ENCODE measurements at regions not wholly inside any gene's neighbourhood (a gene's known extent, or its start where the extent isn't known, plus 50 kb on each side); places are given as distances from the start of the nearest gene placed in this dataset.

GRCh38 chr5:2163940-2164490 lies 281.3 kb upstream of the IRX4 start:
- TF ChIP-seq POLR2A (IDR thresholded peaks at IDR 0.05; ENCODE audit: low read length): no peak
- no peak for TF ChIP-seq GATA1 (IDR thresholded peaks at IDR 0.05; ENCODE audit: low read depth, low read length)
